Femur (tissue), 1 donor: ENCODE measurements at regions not wholly inside any gene's neighbourhood (a gene's known extent, or its start where the extent isn't known, plus 50 kb on each side); places are given as distances from the start of the nearest gene placed in this dataset.

Source experiments
- DNase-seq: peaks from one replicate; pipeline ENCODE4 v3.0.0-alpha.2; 2017

DNA sequence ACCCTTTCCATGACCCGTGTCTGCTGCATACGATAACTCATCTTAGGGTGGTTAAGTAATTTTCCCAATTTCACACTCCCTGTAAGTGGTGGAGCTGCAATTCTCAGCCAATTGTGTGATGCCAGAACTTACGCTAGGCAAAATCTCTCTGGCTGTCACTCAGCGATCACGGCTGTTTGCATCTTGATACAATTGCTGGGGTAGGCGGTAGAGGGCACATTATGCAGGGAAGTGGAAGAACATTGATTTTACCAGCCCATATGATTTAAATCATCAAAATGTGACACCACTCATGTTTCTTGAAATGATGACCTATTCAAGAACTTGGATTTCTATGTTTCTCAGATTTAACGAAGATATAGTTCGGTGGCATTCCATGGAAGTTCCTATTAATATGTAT, 108.7 kb upstream of the ADARB2 start:
- no peak for DNase-seq

DNA sequence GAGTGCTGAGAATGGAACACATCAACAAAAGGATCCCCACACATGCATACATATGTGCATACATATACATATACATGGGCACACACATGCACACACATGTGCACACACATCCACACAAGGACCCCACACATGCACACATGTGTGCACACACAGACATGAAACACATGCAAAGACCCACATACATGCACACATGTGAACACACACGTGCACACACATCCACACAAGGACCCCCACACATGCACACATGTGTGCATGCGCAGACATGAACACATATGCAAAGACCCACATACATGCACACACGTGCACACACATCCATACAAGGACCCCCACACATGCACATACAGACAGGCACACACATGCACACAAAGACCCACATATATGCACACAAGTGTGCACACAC, 104.4 kb upstream of the ADARB2 start:
- no peak for DNase-seq

DNA sequence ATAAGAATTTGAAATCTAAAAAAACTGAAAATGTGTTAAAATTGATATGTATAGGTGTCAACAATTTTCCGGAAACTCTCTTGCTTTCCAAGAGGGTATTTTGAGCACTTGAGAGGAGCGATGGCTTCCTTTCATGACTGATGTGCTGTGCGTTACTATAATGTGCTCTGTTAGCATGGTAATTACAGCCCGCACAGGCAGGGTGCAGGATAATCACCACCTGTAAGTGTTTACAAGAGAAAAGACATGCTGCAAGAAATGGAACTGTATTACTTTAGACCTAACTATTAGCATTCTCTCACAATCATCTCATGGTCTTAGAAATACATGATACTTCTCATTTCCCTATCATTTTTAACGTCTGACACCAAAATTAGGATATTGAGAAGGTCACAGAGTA, 92.4 kb upstream of the ADARB2 start:
- no peak for DNase-seq

DNA sequence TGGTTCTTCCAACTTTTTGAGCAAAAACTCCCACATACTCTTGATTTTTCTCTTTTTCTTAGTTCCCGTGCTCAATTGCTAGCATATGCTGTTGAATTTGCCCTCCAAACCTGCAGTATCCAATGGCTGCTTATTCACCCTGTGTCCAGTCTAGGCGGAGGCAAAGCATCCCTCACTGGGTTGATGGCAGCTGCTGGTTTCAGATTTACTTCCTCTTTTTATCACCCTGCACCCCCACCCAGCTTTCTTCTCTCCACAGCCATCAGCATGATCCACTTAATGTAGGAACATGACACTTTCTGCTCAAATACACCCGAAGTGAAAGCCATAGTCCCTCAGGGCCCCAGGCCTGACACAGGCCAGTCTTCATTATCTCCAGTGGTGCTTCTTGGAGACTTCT, 87.6 kb upstream of the ADARB2 start:
- peak; percentile 19 for DNase-seq

DNA sequence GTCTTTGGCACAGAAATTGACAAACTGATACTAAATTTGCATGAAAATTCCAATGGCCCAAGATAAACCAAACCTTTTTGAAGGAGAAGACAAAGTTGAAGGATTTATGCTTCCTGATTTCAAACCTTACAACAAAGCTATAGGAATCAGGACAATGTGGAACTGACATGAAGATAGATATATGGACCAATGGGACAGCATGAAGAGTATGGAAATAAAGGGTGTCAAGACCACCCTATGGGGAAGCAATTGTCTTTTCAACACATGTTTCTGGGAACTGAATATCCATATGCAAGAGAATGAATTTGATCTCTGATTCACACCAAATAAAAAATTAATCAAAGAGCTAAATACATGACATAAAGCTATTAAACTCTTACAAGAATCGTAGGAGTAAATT, 77.2 kb upstream of the ADARB2 start:
- no peak for DNase-seq

DNA sequence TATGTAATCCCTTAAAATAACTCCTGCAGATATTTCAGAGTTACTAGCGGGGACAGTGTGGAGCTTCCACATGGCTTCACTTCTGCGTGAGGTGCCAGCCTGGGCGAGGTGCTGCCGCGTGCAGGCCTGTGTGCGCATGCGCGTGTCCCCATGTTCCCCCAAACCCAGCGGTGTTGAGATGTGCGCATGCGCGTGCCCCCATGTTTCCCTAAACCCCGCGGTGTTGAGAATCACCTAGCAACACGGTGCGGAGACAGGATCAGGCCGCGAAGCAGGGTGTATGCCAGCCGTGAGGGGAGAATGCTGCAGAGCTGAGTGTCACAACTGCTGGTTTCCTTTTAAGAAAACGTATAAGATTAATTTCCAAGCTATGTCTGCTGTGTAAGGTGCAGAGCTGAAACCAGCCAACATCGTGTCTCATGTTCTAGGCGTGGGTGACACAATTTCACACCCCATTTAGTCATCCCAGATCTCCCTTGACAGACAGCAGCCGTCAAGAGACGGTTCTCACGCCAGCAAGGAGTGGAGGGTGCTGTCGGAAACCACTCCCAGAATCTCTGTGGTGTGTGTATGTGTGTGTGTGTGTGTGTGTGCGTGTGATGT, 71.9 kb upstream of the ADARB2 start:
- DNase-seq = no peak

DNA sequence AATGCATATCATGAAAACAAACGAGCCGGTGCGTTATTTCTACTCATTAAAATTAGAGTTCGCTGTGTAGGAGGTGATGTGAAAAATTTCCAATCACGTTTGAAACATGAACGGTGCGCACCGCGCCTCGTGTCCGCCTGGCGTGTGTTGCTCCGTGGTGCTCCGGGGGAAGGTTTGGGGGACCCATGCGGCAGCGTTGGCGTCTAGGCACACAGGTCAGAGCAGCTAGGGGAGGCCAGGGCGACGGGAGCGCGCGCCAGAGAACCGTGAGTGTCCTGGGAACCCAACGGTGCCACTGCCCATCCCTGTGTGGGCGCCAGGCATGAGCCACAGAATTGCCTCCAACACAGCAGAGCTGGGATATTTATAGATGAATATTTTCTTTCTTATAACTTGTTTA, 70.6 kb upstream of the ADARB2 start:
- DNase-seq = no peak

DNA sequence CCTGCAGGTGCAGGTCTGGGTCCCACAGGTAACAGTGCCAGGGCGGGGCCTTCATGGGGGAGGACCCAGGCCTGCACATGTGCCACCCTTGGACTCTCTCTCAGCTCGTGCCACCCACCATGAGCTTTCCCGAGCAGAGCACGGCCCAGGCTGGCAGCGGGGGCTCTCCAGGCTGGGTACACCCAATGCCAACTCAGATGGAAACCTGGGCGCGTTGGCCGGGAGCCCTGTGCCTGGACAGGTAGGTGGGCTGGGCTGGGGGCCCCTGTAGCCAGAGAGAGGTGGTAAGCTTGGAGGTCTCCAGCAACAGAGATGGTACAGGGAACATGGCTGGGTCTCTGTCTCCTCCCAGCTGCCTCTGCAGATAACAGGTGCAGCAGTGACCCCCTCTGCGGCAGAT, 69.9 kb upstream of the ADARB2 start:
- DNase-seq = no peak

DNA sequence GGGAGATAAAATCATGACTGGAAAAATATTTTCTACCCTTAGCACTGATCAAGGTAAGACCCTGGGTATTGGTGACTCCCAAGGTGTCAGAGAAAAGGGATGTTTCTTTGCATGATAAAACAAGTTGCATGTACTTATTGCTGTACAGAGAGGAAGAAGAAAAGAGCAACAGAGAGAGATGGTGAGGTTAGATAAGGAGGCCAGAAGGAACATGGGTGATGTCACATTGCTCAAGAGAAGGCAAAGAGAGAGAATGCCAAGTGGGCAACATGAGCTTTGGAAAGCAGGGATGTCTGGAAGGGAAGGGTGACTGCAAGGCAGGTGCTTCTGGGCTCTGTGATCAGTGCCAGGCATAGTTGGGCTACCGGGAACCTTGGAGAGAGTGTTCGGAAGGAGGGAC, 65.1 kb upstream of the ADARB2 start:
- no peak for DNase-seq

DNA sequence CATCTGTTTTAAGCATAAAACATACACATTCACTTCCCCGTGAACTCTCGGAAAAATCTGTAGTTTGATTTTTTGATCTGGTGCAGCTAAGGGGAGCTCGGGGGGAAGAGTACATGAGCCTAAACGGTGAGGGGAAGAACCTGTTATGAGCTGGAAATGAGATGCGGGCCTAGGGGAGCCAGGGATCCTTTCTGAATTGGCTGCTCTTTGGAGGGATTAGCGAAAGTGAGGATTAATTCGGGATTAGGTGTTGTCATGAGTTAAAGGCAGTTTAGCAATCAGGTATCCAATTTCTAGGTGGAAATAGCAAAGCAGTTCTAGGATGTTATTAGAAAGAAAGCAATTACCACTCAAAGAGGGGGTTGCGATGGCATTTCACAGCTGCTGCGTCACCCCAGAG, 51.1 kb upstream of the ADARB2 start:
- no peak for DNase-seq
